ENCODE measurements at regions not wholly inside any gene's neighbourhood (a gene's known extent, or its start where the extent isn't known, plus 50 kb on each side); places are given as distances from the start of the nearest gene placed in this dataset.
"Not testable (repeated sequence)": the region's sequence is repeated elsewhere in the genome, so short reads cannot be mapped to it uniquely, and the experiment has no call there.

- TF ChIP-seq CTCF, POLR2A (IDR thresholded peaks at IDR 0.05): not testable (repeated sequence)
Measured at GRCh38 chr9:97796176-97796575, 56.9 kb upstream of the FOXE1 start.
